Neural progenitor cell (in vitro differentiated cells): ENCODE measurements at regions not wholly inside any gene's neighbourhood (a gene's known extent, or its start where the extent isn't known, plus 50 kb on each side); places are given as distances from the start of the nearest gene placed in this dataset.

Experiments used
- DNase-seq: peaks from one replicate; pipeline ENCODE4 v3.0.0-alpha.2; 2016; ENCODE audit warnings: low spot score
- H2AFZ ChIP-seq: fragments of 200-600 bp; sonication (generic); replicated peaks from 2 replicates; pipeline ENCODE4 v1.6.1; 2016; ENCODE audit warnings: antibody characterized with exemption
- H3F3A ChIP-seq: fragments of 200-600 bp; sonication (generic); 2 replicates; pipeline ENCODE4 v1.6.1; 2016; ENCODE audit warnings: antibody characterized with exemption, low read depth
- H3K27ac ChIP-seq: fragments of 200-600 bp; sonication (generic); 2 replicates; pipeline ENCODE4 v1.5.1; 2016; ENCODE audit warnings: mild to moderate bottlenecking
- H3K27me3 ChIP-seq: fragments of 200-600 bp; sonication (generic); 2 replicates; pipeline ENCODE4 v1.6.1; 2016; ENCODE audit warnings: mild to moderate bottlenecking, moderate library complexity
- H3K36me3 ChIP-seq: fragments of 200-600 bp; sonication (generic); 2 replicates; pipeline ENCODE4 v1.5.1; 2016
- H3K4me1 ChIP-seq: fragments of 200-600 bp; sonication (generic); 2 replicates; pipeline ENCODE4 v1.6.1; 2016; ENCODE audit warnings: mixed run types
- H3K4me2 ChIP-seq: fragments of 200-600 bp; sonication (generic); 2 replicates; pipeline ENCODE4 v1.6.1; 2016
- H3K4me3 ChIP-seq: fragments of 200-600 bp; sonication (generic); 2 replicates; pipeline ENCODE4 v1.5.1; 2016
- H3K79me2 ChIP-seq: fragments of 200-600 bp; sonication (generic); 2 replicates; pipeline ENCODE4 v1.6.1; 2016; ENCODE audit warnings: low read depth
- H3K9ac ChIP-seq: fragments of 200-600 bp; sonication (generic); 2 replicates; pipeline ENCODE4 v1.6.1; 2016
- H3K9me3 ChIP-seq: fragments of 200-600 bp; sonication (generic); 2 replicates; pipeline ENCODE4 v1.5.1; 2016; ENCODE audit warnings: low read depth
- H4K20me1 ChIP-seq: fragments of 200-600 bp; sonication (generic); 2 replicates; pipeline ENCODE4 v1.6.1; 2016; ENCODE audit warnings: low read depth
- H3K27ac Mint-ChIP-seq: 3 replicates; pipeline ENCODE4 v1.8.0; 2021; ENCODE audit warnings: mixed read lengths
- H3K27me3 Mint-ChIP-seq: 2 replicates; pipeline ENCODE4 v1.8.0; 2022; ENCODE audit warnings: low read depth, mild to moderate bottlenecking, inconsistent platforms, moderate library complexity, mixed read lengths; ENCODE audit not compliant: insufficient read depth
- H3K36me3 Mint-ChIP-seq: 3 replicates; pipeline ENCODE4 v1.8.0; 2021; ENCODE audit warnings: mixed read lengths
- H3K4me1 Mint-ChIP-seq: 3 replicates; pipeline ENCODE4 v1.8.0; 2021; ENCODE audit warnings: mixed read lengths
- H3K4me3 Mint-ChIP-seq: 3 replicates; pipeline ENCODE4 v1.8.0; 2021; ENCODE audit warnings: mild to moderate bottlenecking, moderate library complexity, mixed read lengths
- H3K9me3 Mint-ChIP-seq: 3 replicates; pipeline ENCODE4 v1.8.0; 2020; ENCODE audit warnings: mixed read lengths
- CTCF ChIP-seq: fragments of 200-600 bp; sonication (generic); IDR thresholded peaks from 2 replicates; pipeline ENCODE4 v1.5.1; 2017; ENCODE audit warnings: antibody characterized with exemption, mild to moderate bottlenecking
- EZH2 ChIP-seq: fragments of 200-600 bp; sonication (generic); IDR thresholded peaks from 2 replicates; pipeline ENCODE4 v1.6.1; 2017; ENCODE audit warnings: antibody characterized with exemption, mild to moderate bottlenecking, moderate library complexity
- EZH2phosphoT487 ChIP-seq: fragments of 200-600 bp; sonication (generic); IDR thresholded peaks from 2 replicates; pipeline ENCODE4 v1.6.1; 2017; ENCODE audit warnings: antibody characterized with exemption

- H2AFZ ChIP-seq: no peak overlapping the region
- Mint-ChIP-seq H3K36me3 (no peaks in the 10 kb centered on the region), H3K27ac (no peak overlapping the region), H3K4me3 (no peak overlapping the region), H3K9me3 (no peaks in the 10 kb centered on the region), H3K4me1 (no peaks in the 10 kb centered on the region), H3K27me3 (no peaks in the 10 kb centered on the region)
- DNase-seq: no peak
- H3K27ac ChIP-seq: no peak overlapping the region
- no peak overlapping the region for H3K4me2 ChIP-seq
- no peaks in the 10 kb centered on the region for H3K36me3 ChIP-seq
- no peak overlapping the region for H3K4me3 ChIP-seq
- no peaks in the 10 kb centered on the region for H3F3A ChIP-seq
- no peaks in the 10 kb centered on the region for H3K4me1 ChIP-seq
- H4K20me1 ChIP-seq: no peaks in the 10 kb centered on the region
- no peaks in the 10 kb centered on the region for H3K27me3 ChIP-seq
- H3K9me3 ChIP-seq: no peaks in the 10 kb centered on the region
- H3K9ac ChIP-seq: no peak overlapping the region
- TF ChIP-seq EZH2phosphoT487 (no peak), EZH2 (no peak), CTCF (no peak)
- no peaks in the 10 kb centered on the region for H3K79me2 ChIP-seq
Observed at GRCh38 chr4:79757600-79757999, 315.4 kb downstream of the ANTXR2 start.

GRCh38 chr4:79756140-79756895 is 316.7 kb downstream of the ANTXR2 start:
- Histone ChIP-seq H3K4me3 (no peak overlapping the region), H3F3A (no peaks in the 10 kb centered on the region), H3K4me2 (no peak overlapping the region), H3K9ac (no peak overlapping the region), H3K9me3 (no peaks in the 10 kb centered on the region), H3K36me3 (no peaks in the 10 kb centered on the region), H3K27me3 (no peaks in the 10 kb centered on the region), H3K79me2 (no peaks in the 10 kb centered on the region), H4K20me1 (no peaks in the 10 kb centered on the region), H3K4me1 (no peaks in the 10 kb centered on the region), H3K27ac (no peak overlapping the region), H2AFZ (no peak overlapping the region)
- Mint-ChIP-seq H3K4me1 (no peaks in the 10 kb centered on the region), H3K27ac (no peak overlapping the region), H3K27me3 (no peaks in the 10 kb centered on the region), H3K36me3 (no peaks in the 10 kb centered on the region), H3K9me3 (no peaks in the 10 kb centered on the region), H3K4me3 (no peak overlapping the region)
- DNase-seq: no peak
- no peak for TF ChIP-seq EZH2
- no peak for TF ChIP-seq EZH2phosphoT487
- no peak for TF ChIP-seq CTCF

GRCh38 chr4:79748835-79749234 is 324.2 kb downstream of the ANTXR2 start:
- Histone ChIP-seq H2AFZ (no peak overlapping the region), H3K9ac (no peak overlapping the region), H3K9me3 (no peaks in the 10 kb centered on the region), H3K4me3 (no peak overlapping the region), H3K27ac (no peak overlapping the region), H3K4me2 (no peak overlapping the region), H3K27me3 (no peaks in the 10 kb centered on the region), H4K20me1 (no peaks in the 10 kb centered on the region), H3K79me2 (no peaks in the 10 kb centered on the region), H3F3A (no peaks in the 10 kb centered on the region), H3K36me3 (no peaks in the 10 kb centered on the region), H3K4me1 (no peaks in the 10 kb centered on the region)
- Mint-ChIP-seq H3K27ac (no peak overlapping the region), H3K4me1 (no peaks in the 10 kb centered on the region), H3K4me3 (no peak overlapping the region), H3K27me3 (no peaks in the 10 kb centered on the region), H3K36me3 (no peaks in the 10 kb centered on the region), H3K9me3 (no peaks in the 10 kb centered on the region)
- TF ChIP-seq EZH2 (no peak), EZH2phosphoT487 (no peak), CTCF (no peak)
- DNase-seq: no peak
